ENCODE measurements at regions not wholly inside any gene's neighbourhood (a gene's known extent, or its start where the extent isn't known, plus 50 kb on each side); places are given as distances from the start of the nearest gene placed in this dataset.

GRCh38 chrX:99078301-99078700 is 1331.8 kb downstream of the PCDH19 start:
- TF ChIP-seq, protein P1, sequence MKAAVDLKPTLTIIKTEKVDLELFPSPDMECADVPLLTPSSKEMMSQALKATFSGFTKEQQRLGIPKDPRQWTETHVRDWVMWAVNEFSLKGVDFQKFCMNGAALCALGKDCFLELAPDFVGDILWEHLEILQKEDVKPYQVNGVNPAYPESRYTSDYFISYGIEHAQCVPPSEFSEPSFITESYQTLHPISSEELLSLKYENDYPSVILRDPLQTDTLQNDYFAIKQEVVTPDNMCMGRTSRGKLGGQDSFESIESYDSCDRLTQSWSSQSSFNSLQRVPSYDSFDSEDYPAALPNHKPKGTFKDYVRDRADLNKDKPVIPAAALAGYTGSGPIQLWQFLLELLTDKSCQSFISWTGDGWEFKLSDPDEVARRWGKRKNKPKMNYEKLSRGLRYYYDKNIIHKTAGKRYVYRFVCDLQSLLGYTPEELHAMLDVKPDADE (IDR thresholded peaks at IDR 0.05): no peak
- H3K4me1 Mint-ChIP-seq: no peaks in the 10 kb centered on the region
- no peak overlapping the region for H3K4me3 Mint-ChIP-seq

DNA sequence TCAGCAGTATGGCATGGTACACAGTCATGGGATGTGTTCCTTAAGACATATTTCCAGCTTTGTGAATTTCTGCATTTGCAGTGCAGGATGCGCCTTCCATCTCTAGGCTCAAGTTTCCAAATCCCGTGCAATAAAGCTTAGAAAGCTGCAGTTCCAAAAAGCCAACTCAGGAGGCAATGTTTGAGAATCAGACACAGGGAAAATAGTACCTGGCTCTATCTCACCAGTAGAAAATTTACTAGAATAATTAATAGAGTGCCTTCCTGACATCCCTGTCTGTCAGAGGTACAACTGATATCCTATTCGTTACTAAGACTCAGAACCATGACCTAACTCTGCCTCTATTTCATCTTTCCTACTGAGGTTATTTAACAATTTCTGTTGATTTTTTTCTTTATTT is 1333.0 kb downstream of the PCDH19 start:
- peak; percentile 22 for DNase-seq (ENCODE audit: low spot score)
- H4K20me1 ChIP-seq (replicated peaks; ENCODE audit: insufficient read depth): no peaks in the 10 kb centered on the region
- no peak overlapping the region for H3K27ac ChIP-seq (ENCODE audit: low read depth)
- H3K27me3 ChIP-seq (ENCODE audit: insufficient read depth): no peaks in the 10 kb centered on the region
- Mint-ChIP-seq H3K4me3 (no peak overlapping the region), H3K9me3 (peaks cover 5% of the 10 kb centered on the region; the same call in 2 of the 3 replicates), H3K27me3 (ENCODE audit: insufficient read depth, low read depth, poor library complexity) (no peaks in the 10 kb centered on the region), H3K36me3 (ENCODE audit: low read depth) (no peaks in the 10 kb centered on the region; the same call in 2 of the 3 replicates), H3K4me1 (no peaks in the 10 kb centered on the region), H3K27ac (no peak overlapping the region)
- no peaks in the 10 kb centered on the region for H3K4me1 ChIP-seq (ENCODE audit: insufficient read depth)
- H3K4me2 ChIP-seq: no peak overlapping the region
- no peak overlapping the region for H2AFZ ChIP-seq
- no peaks in the 10 kb centered on the region for H3K9me2 ChIP-seq (ENCODE audit: insufficient read depth)
- TF ChIP-seq ZNF114 (CRISPR knock-in tag; IDR thresholded peaks at IDR 0.05): no peak
- no peak for TF ChIP-seq EZH2 (IDR thresholded peaks at IDR 0.05; ENCODE audit: low read depth, unreplicated experiment)
- peak; percentile 11 to 21; a peak in 1 of 4 replicates for TF ChIP-seq CTCF (conservative IDR thresholded peaks at IDR 0.05; ENCODE audit: low read depth in 2 of 2)
- TF ChIP-seq JUNB (IDR thresholded peaks at IDR 0.05; ENCODE audit: unreplicated experiment): no peak
- TF ChIP-seq ZNF331 (CRISPR knock-in tag; IDR thresholded peaks at IDR 0.05; ENCODE audit: low read depth): no peak
- no peaks in the 10 kb centered on the region for H3F3A ChIP-seq (replicated peaks; ENCODE audit: low read depth)
- H3K79me2 ChIP-seq (replicated peaks; ENCODE audit: insufficient read depth): no peaks in the 10 kb centered on the region
- no peak overlapping the region for H3K4me3 ChIP-seq
- no peaks in the 10 kb centered on the region for H3K36me3 ChIP-seq (ENCODE audit: insufficient read depth)
- ATAC-seq: no peak

More at GRCh38 chrX:99078301-99078700, 1331.8 kb downstream of the PCDH19 start:
- DNase-seq (ENCODE audit: low spot score): no peak
- Histone ChIP-seq H4K20me1 (replicated peaks; ENCODE audit: insufficient read depth) (no peaks in the 10 kb centered on the region), H3K36me3 (ENCODE audit: insufficient read depth) (no peaks in the 10 kb centered on the region), H3K27me3 (ENCODE audit: insufficient read depth) (no peaks in the 10 kb centered on the region), H3K4me2 (no peak overlapping the region), H2AFZ (no peak overlapping the region), H3K27ac (ENCODE audit: low read depth) (no peak overlapping the region), H3K4me1 (ENCODE audit: insufficient read depth) (no peaks in the 10 kb centered on the region), H3K4me3 (no peak overlapping the region), H3K79me2 (replicated peaks; ENCODE audit: insufficient read depth) (no peaks in the 10 kb centered on the region), H3K9me2 (ENCODE audit: insufficient read depth) (no peaks in the 10 kb centered on the region), H3F3A (replicated peaks; ENCODE audit: low read depth) (no peaks in the 10 kb centered on the region)
- Mint-ChIP-seq H3K27me3 (ENCODE audit: insufficient read depth, low read depth, poor library complexity) (no peaks in the 10 kb centered on the region), H3K9me3 (peaks cover 5% of the 10 kb centered on the region; the same call in 2 of the 3 replicates), H3K36me3 (ENCODE audit: low read depth) (no peaks in the 10 kb centered on the region; the same call in 2 of the 3 replicates), H3K27ac (no peak overlapping the region)
- ATAC-seq: no peak

DNA sequence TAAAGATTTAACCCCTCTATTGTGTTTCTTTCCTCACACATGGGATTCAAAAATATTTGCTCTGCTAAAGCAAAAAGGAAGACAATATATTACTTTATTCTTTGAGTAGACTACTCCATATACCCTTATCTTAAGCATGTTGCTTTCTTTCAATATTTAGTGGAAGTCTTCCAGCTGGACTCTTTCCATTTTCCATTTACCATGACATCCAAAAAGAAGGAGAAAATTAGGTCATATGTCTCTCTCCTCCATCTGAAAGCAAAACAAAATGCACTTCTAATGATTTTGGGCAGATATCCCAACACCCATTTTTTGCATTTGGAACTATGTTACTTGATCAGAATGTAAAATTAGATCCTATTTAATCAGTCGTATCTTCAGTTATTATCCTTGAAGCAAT is 1336.5 kb downstream of the PCDH19 start:
- DNase-seq (ENCODE audit: low spot score) (no peak), ATAC-seq (no peak)
- H3K4me2 ChIP-seq: no peak overlapping the region
- H3K4me3 ChIP-seq: no peak overlapping the region
- no peaks in the 10 kb centered on the region for H3K79me2 ChIP-seq (replicated peaks; ENCODE audit: insufficient read depth)
- H3K9me2 ChIP-seq (ENCODE audit: insufficient read depth): no peaks in the 10 kb centered on the region
- H4K20me1 ChIP-seq (replicated peaks; ENCODE audit: insufficient read depth): no peaks in the 10 kb centered on the region
- no peak overlapping the region for H3K27ac ChIP-seq (ENCODE audit: low read depth)
- Mint-ChIP-seq H3K27me3 (ENCODE audit: insufficient read depth, low read depth, poor library complexity) (no peaks in the 10 kb centered on the region), H3K36me3 (ENCODE audit: low read depth) (no peaks in the 10 kb centered on the region; the same call in 2 of the 3 replicates), H3K27ac (no peak overlapping the region), H3K4me3 (no peak overlapping the region), H3K4me1 (no peaks in the 10 kb centered on the region), H3K9me3 (peaks cover 5% of the 10 kb centered on the region; the same call in 2 of the 3 replicates)
- H3K36me3 ChIP-seq (ENCODE audit: insufficient read depth): no peaks in the 10 kb centered on the region
- no peaks in the 10 kb centered on the region for H3K27me3 ChIP-seq (ENCODE audit: insufficient read depth)
- no peaks in the 10 kb centered on the region for H3K4me1 ChIP-seq (ENCODE audit: insufficient read depth)
- H3F3A ChIP-seq (replicated peaks; ENCODE audit: low read depth): no peaks in the 10 kb centered on the region
- no peak overlapping the region for H2AFZ ChIP-seq
- TF ChIP-seq ZNF114 (CRISPR knock-in tag; IDR thresholded peaks at IDR 0.05): no peak
- no peak for TF ChIP-seq ZNF331 (CRISPR knock-in tag; IDR thresholded peaks at IDR 0.05; ENCODE audit: low read depth)
- TF ChIP-seq, protein P2, sequence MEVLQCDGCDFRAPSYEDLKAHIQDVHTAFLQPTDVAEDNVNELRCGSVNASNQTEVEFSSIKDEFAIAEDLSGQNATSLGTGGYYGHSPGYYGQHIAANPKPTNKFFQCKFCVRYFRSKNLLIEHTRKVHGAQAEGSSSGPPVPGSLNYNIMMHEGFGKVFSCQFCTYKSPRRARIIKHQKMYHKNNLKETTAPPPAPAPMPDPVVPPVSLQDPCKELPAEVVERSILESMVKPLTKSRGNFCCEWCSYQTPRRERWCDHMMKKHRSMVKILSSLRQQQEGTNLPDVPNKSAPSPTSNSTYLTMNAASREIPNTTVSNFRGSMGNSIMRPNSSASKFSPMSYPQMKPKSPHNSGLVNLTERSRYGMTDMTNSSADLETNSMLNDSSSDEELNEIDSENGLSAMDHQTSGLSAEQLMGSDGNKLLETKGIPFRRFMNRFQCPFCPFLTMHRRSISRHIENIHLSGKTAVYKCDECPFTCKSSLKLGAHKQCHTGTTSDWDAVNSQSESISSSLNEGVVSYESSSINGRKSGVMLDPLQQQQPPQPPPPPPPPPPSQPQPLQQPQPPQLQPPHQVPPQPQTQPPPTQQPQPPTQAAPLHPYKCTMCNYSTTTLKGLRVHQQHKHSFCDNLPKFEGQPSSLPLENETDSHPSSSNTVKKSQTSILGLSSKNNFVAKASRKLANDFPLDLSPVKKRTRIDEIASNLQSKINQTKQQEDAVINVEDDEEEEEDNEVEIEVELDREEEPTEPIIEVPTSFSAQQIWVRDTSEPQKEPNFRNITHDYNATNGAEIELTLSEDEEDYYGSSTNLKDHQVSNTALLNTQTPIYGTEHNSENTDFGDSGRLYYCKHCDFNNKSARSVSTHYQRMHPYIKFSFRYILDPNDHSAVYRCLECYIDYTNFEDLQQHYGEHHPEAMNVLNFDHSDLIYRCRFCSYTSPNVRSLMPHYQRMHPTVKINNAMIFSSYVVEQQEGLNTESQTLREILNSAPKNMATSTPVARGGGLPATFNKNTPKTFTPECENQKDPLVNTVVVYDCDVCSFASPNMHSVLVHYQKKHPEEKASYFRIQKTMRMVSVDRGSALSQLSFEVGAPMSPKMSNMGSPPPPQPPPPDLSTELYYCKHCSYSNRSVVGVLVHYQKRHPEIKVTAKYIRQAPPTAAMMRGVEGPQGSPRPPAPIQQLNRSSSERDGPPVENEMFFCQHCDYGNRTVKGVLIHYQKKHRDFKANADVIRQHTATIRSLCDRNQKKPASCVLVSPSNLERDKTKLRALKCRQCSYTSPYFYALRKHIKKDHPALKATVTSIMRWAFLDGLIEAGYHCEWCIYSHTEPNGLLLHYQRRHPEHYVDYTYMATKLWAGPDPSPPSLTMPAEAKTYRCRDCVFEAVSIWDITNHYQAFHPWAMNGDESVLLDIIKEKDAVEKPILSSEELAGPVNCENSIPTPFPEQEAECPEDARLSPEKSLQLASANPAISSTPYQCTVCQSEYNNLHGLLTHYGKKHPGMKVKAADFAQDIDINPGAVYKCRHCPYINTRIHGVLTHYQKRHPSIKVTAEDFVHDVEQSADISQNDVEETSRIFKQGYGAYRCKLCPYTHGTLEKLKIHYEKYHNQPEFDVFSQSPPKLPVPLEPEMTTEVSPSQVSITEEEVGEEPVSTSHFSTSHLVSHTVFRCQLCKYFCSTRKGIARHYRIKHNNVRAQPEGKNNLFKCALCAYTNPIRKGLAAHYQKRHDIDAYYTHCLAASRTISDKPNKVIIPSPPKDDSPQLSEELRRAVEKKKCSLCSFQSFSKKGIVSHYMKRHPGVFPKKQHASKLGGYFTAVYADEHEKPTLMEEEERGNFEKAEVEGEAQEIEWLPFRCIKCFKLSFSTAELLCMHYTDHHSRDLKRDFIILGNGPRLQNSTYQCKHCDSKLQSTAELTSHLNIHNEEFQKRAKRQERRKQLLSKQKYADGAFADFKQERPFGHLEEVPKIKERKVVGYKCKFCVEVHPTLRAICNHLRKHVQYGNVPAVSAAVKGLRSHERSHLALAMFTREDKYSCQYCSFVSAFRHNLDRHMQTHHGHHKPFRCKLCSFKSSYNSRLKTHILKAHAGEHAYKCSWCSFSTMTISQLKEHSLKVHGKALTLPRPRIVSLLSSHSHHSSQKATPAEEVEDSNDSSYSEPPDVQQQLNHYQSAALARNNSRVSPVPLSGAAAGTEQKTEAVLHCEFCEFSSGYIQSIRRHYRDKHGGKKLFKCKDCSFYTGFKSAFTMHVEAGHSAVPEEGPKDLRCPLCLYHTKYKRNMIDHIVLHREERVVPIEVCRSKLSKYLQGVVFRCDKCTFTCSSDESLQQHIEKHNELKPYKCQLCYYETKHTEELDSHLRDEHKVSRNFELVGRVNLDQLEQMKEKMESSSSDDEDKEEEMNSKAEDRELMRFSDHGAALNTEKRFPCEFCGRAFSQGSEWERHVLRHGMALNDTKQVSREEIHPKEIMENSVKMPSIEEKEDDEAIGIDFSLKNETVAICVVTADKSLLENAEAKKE (CRISPR knock-in tag; IDR thresholded peaks at IDR 0.05): no peak
- no peak for TF ChIP-seq NANOG (IDR thresholded peaks at IDR 0.05; ENCODE audit: borderline replicate concordance)

Data from GM23338 (cell line).